ENCODE measurements at regions not wholly inside any gene's neighbourhood (a gene's known extent, or its start where the extent isn't known, plus 50 kb on each side); places are given as distances from the start of the nearest gene placed in this dataset.

- Histone ChIP-seq H3K4me3 (no peak overlapping the region), H3K9me3 (no peaks in the 10 kb centered on the region), H3K27ac (no peak overlapping the region), H3K4me1 (no peaks in the 10 kb centered on the region), H3K27me3 (no peaks in the 10 kb centered on the region), H3K36me3 (no peaks in the 10 kb centered on the region)
- TF ChIP-seq CTCF (IDR thresholded peaks at IDR 0.05): no peak
- no peak for TF ChIP-seq POLR2A (IDR thresholded peaks at IDR 0.05)
- DNase-seq: no peak
Observed at GRCh38 chr2:145096582-145096981, 576.7 kb upstream of the ZEB2 start.

GRCh38 chr2:145095641-145096435 is 575.9 kb upstream of the ZEB2 start:
- no peak overlapping the region for H3K4me3 ChIP-seq
- H3K9me3 ChIP-seq: no peaks in the 10 kb centered on the region
- H3K27ac ChIP-seq: no peak overlapping the region
- no peak for DNase-seq
- H3K27me3 ChIP-seq: no peaks in the 10 kb centered on the region
- no peaks in the 10 kb centered on the region for H3K36me3 ChIP-seq
- TF ChIP-seq POLR2A (IDR thresholded peaks at IDR 0.05) (no peak), CTCF (IDR thresholded peaks at IDR 0.05) (no peak)
- H3K4me1 ChIP-seq: no peaks in the 10 kb centered on the region

- Histone ChIP-seq H3K27me3 (no peaks in the 10 kb centered on the region), H3K9me3 (no peaks in the 10 kb centered on the region), H3K27ac (no peak overlapping the region), H3K4me3 (no peak overlapping the region), H3K4me1 (no peaks in the 10 kb centered on the region), H3K36me3 (no peaks in the 10 kb centered on the region)
- no peak for TF ChIP-seq POLR2A (IDR thresholded peaks at IDR 0.05)
- TF ChIP-seq CTCF (IDR thresholded peaks at IDR 0.05): no peak
- DNase-seq: no peak
Observed at GRCh38 chr2:145094370-145094769, 574.5 kb upstream of the ZEB2 start.

- H3K9me3 ChIP-seq: no peaks in the 10 kb centered on the region
- no peak overlapping the region for H3K4me3 ChIP-seq
- no peaks in the 10 kb centered on the region for H3K36me3 ChIP-seq
- no peak for TF ChIP-seq CTCF (IDR thresholded peaks at IDR 0.05)
- no peak for TF ChIP-seq POLR2A (IDR thresholded peaks at IDR 0.05)
- no peaks in the 10 kb centered on the region for H3K4me1 ChIP-seq
- H3K27me3 ChIP-seq: no peaks in the 10 kb centered on the region
- H3K27ac ChIP-seq: no peak overlapping the region
- DNase-seq: no peak
Observed at GRCh38 chr2:145091967-145092366, 572.0 kb upstream of the ZEB2 start.

GRCh38 chr2:145090841-145091761 is 571.2 kb upstream of the ZEB2 start:
- H3K9me3 ChIP-seq: no peaks in the 10 kb centered on the region
- H3K36me3 ChIP-seq: no peaks in the 10 kb centered on the region
- no peak for TF ChIP-seq POLR2A (IDR thresholded peaks at IDR 0.05)
- no peak for TF ChIP-seq CTCF (IDR thresholded peaks at IDR 0.05)
- H3K27ac ChIP-seq: no peak overlapping the region
- no peaks in the 10 kb centered on the region for H3K27me3 ChIP-seq
- DNase-seq: no peak
- no peak overlapping the region for H3K4me3 ChIP-seq
- no peaks in the 10 kb centered on the region for H3K4me1 ChIP-seq

Data from Peyer's patch (tissue), 4 donors.